Spleen (tissue), 11 donors: ENCODE measurements at regions not wholly inside any gene's neighbourhood (a gene's known extent, or its start where the extent isn't known, plus 50 kb on each side); places are given as distances from the start of the nearest gene placed in this dataset.
A peak's percentile ranks its signal among the peaks of the same experiment; 100 is the strongest.

ENCODE experiments used
- DNase-seq: peaks from one replicate; pipeline ENCODE4 v3.0.0-alpha.2; 2020
- H3K27ac ChIP-seq, 8 donors: fragments of 200-600 bp; sonication (generic) in 7 of 8; 1 replicate in 4 of 8; 2 replicates in 4 of 8; pipeline versions ENCODE4 v1.5.0 to v1.8.0; 2016 to 2021; ENCODE audit warnings: inconsistent platforms in 4 of 8, mild to moderate bottlenecking in 4 of 8, moderate library complexity in 1 of 8
- H3K27me3 ChIP-seq, 7 donors: fragments of 200-600 bp; sonication (generic) in 6 of 7; replicated peaks in 1 of 7; 1 replicate in 4 of 7; 2 replicates in 3 of 7; pipeline versions ENCODE4 v1.5.0 to v1.8.0; 2016 to 2021; ENCODE audit warnings: inconsistent platforms in 3 of 7, mild to moderate bottlenecking in 1 of 7
- H3K36me3 ChIP-seq, 6 donors: fragments of 200-600 bp; sonication (generic) in 5 of 6; 1 replicate in 4 of 6; 2 replicates in 2 of 6; pipeline versions ENCODE4 v1.5.0 to v1.8.0; 2016 to 2021; ENCODE audit warnings: inconsistent platforms in 2 of 6
- H3K4me1 ChIP-seq, 6 donors: fragments of 200-600 bp; sonication (generic) in 5 of 6; 1 replicate in 3 of 6; 2 replicates in 3 of 6; pipeline versions ENCODE4 v1.5.0 to v1.8.0; 2016 to 2021; ENCODE audit warnings: inconsistent platforms in 3 of 6
- H3K4me3 ChIP-seq, 8 donors: fragments of 200-600 bp; sonication (generic) in 7 of 8; 1 replicate in 4 of 8; 2 replicates in 4 of 8; pipeline versions ENCODE4 v1.5.0 to v1.8.0; 2016 to 2021; ENCODE audit warnings: inconsistent platforms in 4 of 8, mild to moderate bottlenecking in 4 of 8, moderate library complexity in 2 of 8
- H3K9me3 ChIP-seq, 8 donors: fragments of 200-600 bp; sonication (generic) in 7 of 8; 1 replicate in 4 of 8; 2 replicates in 4 of 8; pipeline versions ENCODE4 v1.5.0 to v1.8.0; 2016 to 2021; ENCODE audit warnings: inconsistent platforms in 4 of 8
- CTCF ChIP-seq, 11 experiments: fragments of 200-600 bp in 7 of 11; fragments of 450-650 bp in 4 of 11; sonication (generic) in 4 of 11; IDR thresholded peaks in 8 of 11; conservative IDR thresholded peaks in 3 of 11; 1 replicate in 7 of 11; 2 replicates in 4 of 11; pipeline versions ENCODE4 v1.4.0 to v1.8.0; 2016 to 2021; ENCODE audit warnings: antibody characterized with exemption in 11 of 11, inconsistent platforms in 4 of 11, mild to moderate bottlenecking in 1 of 11
- POLR2A ChIP-seq, 3 donors: fragments of 450-650 bp; IDR thresholded peaks; one replicate each; pipeline ENCODE4 v1.5.1; 2017; ENCODE audit warnings: antibody characterized with exemption in 3 of 3, mild to moderate bottlenecking in 1 of 3
- POLR2AphosphoS5 ChIP-seq, 3 donors: sonication (generic); formaldehyde crosslinking; IDR thresholded peaks; one replicate each; pipeline ENCODE4 v1.5.1; 2017; ENCODE audit warnings: antibody characterized with exemption in 3 of 3
- WGBS, 5 donors: extraction: QIAGEN DNeasy Blood & Tissue Kit in 3 of 5; methylation state at CpG; one replicate each; pipeline versions ENCODE4 v1.1.5 to v1.1.7; 2013 to 2018; 5-methylcytosine and 5-hydroxymethylcytosine counted together
- intact Hi-C: fragments of 100-400 bp; cut with DNase I; formaldehyde crosslinking; loops from one replicate; pipeline ENCODE4 v1.15.0; 2023; ENCODE audit warnings: low total_unique reads
- donor health status: healthy with polysubstance abuse.
- donor health status: DM: no; HTN: no; CAD: no; lungs with moderate emphysema.
- donor health status: DM: no; HTN: no; CAD: no.
- donor health status: Bipolar disorder and iron deficiency.
- donor health status: healthy.
- donor health status: DM: no; HTN: no; CAD: no.
- donor health status: DM: yes; HTN: yes; CAD: no.

- no peaks in the 10 kb centered on the region for H3K9me3 ChIP-seq
- no peak overlapping the region for H3K4me3 ChIP-seq
- peak overlapping the region in 1 of 8 donors; percentile 32 for H3K27ac ChIP-seq
- no peaks in the 10 kb centered on the region for H3K27me3 ChIP-seq
- WGBS, 5 donors = 61 to 77% (median 66%) methylated on average over 3 of the region's 3 CpGs
- peaks cover 0 to 49% (median 8%) of the 10 kb centered on the region in 6 donors for H3K4me1 ChIP-seq
- no peak for TF ChIP-seq POLR2AphosphoS5 (IDR thresholded peaks at IDR 0.05)
- TF ChIP-seq CTCF (IDR thresholded peaks at IDR 0.05 in 8 of 11, conservative IDR thresholded peaks at IDR 0.05 in 3 of 11) = no peak
- intact Hi-C loops = no loop called here
- DNase-seq = no peak
- no peaks in the 10 kb centered on the region for H3K36me3 ChIP-seq
These were observed 185.9 kb downstream of the MAFB start for GRCh38 chr20:40503119-40503518.

DNA sequence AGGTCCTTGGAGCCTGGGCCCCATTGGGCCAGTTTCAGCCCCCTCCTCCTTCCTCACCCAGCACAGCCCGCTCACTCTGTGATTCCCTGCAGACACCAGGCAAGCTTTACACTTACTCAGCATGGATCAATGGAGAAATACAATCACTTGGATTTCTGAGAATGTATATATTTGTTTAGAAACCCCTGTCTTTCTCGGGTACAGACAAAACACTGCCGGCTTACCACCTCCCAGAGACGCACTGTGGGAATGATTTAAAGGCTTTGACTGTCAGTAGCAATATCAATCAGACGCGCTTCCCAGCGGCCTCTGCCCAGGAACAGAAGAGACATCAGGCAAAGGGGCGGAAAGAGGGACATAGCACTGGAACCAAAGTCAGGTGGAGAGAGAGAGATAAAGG, 186.5 kb downstream of the MAFB start:
- Histone ChIP-seq H3K4me1 (peaks cover 0 to 44% (median 11%) of the 10 kb centered on the region in 6 donors), H3K9me3 (no peaks in the 10 kb centered on the region), H3K27me3 (no peaks in the 10 kb centered on the region), H3K27ac (peak overlapping the region in 1 of 8 donors; percentile 32), H3K36me3 (no peaks in the 10 kb centered on the region), H3K4me3 (no peak overlapping the region)
- 87 to 93% (median 92%) methylated on average over 8 of the region's 8 CpGs for whole genome bisulfite sequencing, 5 donors
- DNase-seq = no peak
- intact Hi-C loops = no loop called here
- TF ChIP-seq POLR2AphosphoS5 (IDR thresholded peaks at IDR 0.05) (no peak), CTCF (IDR thresholded peaks at IDR 0.05 in 8 of 11, conservative IDR thresholded peaks at IDR 0.05 in 3 of 11) (no peak), POLR2A (IDR thresholded peaks at IDR 0.05) (no peak)

GRCh38 chr20:40499391-40499790, 189.6 kb downstream of the MAFB start:
- peaks cover 0 to 45% (median 21%) of the 10 kb centered on the region in 6 donors for H3K4me1 ChIP-seq
- TF ChIP-seq CTCF (IDR thresholded peaks at IDR 0.05 in 8 of 11, conservative IDR thresholded peaks at IDR 0.05 in 3 of 11) (no peak), POLR2A (IDR thresholded peaks at IDR 0.05) (no peak), POLR2AphosphoS5 (IDR thresholded peaks at IDR 0.05) (peak in 1 of 3 donors; percentile 11)
- peak overlapping the region in 1 of 8 donors; percentile 51 for H3K4me3 ChIP-seq
- no peaks in the 10 kb centered on the region for H3K36me3 ChIP-seq
- no peak for DNase-seq
- no peaks in the 10 kb centered on the region for H3K9me3 ChIP-seq
- intact Hi-C loops = no loop called here
- peak overlapping the region in 7 of 8 donors; percentile 60 to 91 (median 76) for H3K27ac ChIP-seq
- H3K27me3 ChIP-seq = no peaks in the 10 kb centered on the region
- WGBS, 5 donors = 55 to 88% (median 75%) methylated on average over 2 of the region's 2 CpGs

GRCh38 chr20:40497899-40498691, 190.9 kb downstream of the MAFB start:
- H3K27me3 ChIP-seq = no peaks in the 10 kb centered on the region
- H3K36me3 ChIP-seq = no peaks in the 10 kb centered on the region
- WGBS, 5 donors = 8 to 16% (median 15%) methylated on average over 4 of the region's 4 CpGs
- TF ChIP-seq POLR2A (IDR thresholded peaks at IDR 0.05) (no peak), POLR2AphosphoS5 (IDR thresholded peaks at IDR 0.05) (peak in 2 of 3 donors; percentile 41 to 80), CTCF (IDR thresholded peaks at IDR 0.05 in 8 of 11, conservative IDR thresholded peaks at IDR 0.05 in 3 of 11) (no peak)
- intact Hi-C loops = no loop called here
- peaks cover 0 to 57% (median 26%) of the 10 kb centered on the region in 6 donors for H3K4me1 ChIP-seq
- H3K4me3 ChIP-seq = peak overlapping the region in 1 of 8 donors; percentile 51
- peak; percentile 87 for DNase-seq
- H3K27ac ChIP-seq = peak overlapping the region in 7 of 8 donors; percentile 60 to 91 (median 76)
- no peaks in the 10 kb centered on the region for H3K9me3 ChIP-seq
